WTC11 (cell line): ENCODE measurements at regions not wholly inside any gene's neighbourhood (a gene's known extent, or its start where the extent isn't known, plus 50 kb on each side); places are given as distances from the start of the nearest gene placed in this dataset.
"Not testable (repeated sequence)": the region's sequence is repeated elsewhere in the genome, so short reads cannot be mapped to it uniquely, and the experiment has no call there.

Experiments
- FOXK1 ChIP-seq: sonication (generic); formaldehyde crosslinking; IDR thresholded peaks from 2 replicates; pipeline ENCODE4 v1.8.0; 2022; ENCODE audit warnings: mild to moderate bottlenecking, moderate library complexity, missing genetic modification reagents
- NFE2L1 ChIP-seq: sonication (generic); formaldehyde crosslinking; IDR thresholded peaks from 2 replicates; pipeline ENCODE4 v1.8.1; 2023; ENCODE audit warnings: missing genetic modification reagents
- TCF7 ChIP-seq: sonication (generic); formaldehyde crosslinking; IDR thresholded peaks from 2 replicates; pipeline ENCODE4 v1.8.0; 2022; ENCODE audit warnings: mild to moderate bottlenecking, low read depth, missing genetic modification reagents, moderate library complexity
- TF ChIP-seq, protein P1 (sequence below): fragments of 200-600 bp; IDR thresholded peaks from 2 replicates; pipeline ENCODE4 v1.8.0; 2022; ENCODE audit warnings: antibody characterized with exemption
- TF ChIP-seq, protein P2 (sequence below): sonication (generic); formaldehyde crosslinking; conservative IDR thresholded peaks from 2 replicates; pipeline ENCODE4 v1.8.1; 2022; ENCODE audit warnings: mild to moderate bottlenecking, missing genetic modification reagents
- TF ChIP-seq, protein P3 (sequence below): sonication (generic); formaldehyde crosslinking; IDR thresholded peaks from 2 replicates; pipeline ENCODE4 v1.8.1; 2022; ENCODE audit warnings: mild to moderate bottlenecking, moderate library complexity, missing genetic modification reagents

DNA sequence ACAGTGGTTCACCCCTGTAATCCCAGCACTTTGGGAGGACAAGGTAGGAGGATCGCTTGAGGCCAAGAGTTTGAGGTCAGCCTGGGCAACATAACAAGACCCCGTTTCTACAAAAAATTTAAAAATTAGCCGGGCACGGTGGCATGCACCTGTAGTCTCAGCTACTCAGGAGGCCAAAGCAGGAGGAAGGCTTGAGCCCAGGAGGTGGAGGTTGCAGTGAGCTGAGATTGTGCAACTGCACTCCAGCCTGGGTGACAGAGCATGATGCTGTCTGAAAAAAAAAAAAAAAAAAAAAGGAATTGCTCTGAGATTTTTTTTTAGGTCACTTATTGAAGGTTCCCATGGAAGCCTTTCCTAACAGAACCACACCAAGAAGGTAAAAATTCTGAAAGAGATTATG lies 101.9 kb upstream of the KCTD7 start:
- TF ChIP-seq, protein P1, sequence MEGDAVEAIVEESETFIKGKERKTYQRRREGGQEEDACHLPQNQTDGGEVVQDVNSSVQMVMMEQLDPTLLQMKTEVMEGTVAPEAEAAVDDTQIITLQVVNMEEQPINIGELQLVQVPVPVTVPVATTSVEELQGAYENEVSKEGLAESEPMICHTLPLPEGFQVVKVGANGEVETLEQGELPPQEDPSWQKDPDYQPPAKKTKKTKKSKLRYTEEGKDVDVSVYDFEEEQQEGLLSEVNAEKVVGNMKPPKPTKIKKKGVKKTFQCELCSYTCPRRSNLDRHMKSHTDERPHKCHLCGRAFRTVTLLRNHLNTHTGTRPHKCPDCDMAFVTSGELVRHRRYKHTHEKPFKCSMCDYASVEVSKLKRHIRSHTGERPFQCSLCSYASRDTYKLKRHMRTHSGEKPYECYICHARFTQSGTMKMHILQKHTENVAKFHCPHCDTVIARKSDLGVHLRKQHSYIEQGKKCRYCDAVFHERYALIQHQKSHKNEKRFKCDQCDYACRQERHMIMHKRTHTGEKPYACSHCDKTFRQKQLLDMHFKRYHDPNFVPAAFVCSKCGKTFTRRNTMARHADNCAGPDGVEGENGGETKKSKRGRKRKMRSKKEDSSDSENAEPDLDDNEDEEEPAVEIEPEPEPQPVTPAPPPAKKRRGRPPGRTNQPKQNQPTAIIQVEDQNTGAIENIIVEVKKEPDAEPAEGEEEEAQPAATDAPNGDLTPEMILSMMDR = not testable (repeated sequence)
- not testable (repeated sequence) for TF ChIP-seq FOXK1 (CRISPR knock-in tag); NFE2L1; TCF7 (CRISPR knock-in tag)
- TF ChIP-seq, protein P2, sequence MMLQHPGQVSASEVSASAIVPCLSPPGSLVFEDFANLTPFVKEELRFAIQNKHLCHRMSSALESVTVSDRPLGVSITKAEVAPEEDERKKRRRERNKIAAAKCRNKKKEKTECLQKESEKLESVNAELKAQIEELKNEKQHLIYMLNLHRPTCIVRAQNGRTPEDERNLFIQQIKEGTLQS (CRISPR knock-in tag) = not testable (repeated sequence)
- TF ChIP-seq, protein P3, sequence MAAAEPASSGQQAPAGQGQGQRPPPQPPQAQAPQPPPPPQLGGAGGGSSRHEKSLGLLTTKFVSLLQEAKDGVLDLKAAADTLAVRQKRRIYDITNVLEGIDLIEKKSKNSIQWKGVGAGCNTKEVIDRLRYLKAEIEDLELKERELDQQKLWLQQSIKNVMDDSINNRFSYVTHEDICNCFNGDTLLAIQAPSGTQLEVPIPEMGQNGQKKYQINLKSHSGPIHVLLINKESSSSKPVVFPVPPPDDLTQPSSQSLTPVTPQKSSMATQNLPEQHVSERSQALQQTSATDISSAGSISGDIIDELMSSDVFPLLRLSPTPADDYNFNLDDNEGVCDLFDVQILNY (CRISPR knock-in tag) = not testable (repeated sequence)
